T-helper 1 cell treated with Interleukin-12 subunit alpha and Interleukin-12 subunit beta and Interleukin-4 antibody, amounts not matched to agents 30 μg/mL and 1 μg/mL, for 36 hours (primary cell): ENCODE measurements at regions not wholly inside any gene's neighbourhood (a gene's known extent, or its start where the extent isn't known, plus 50 kb on each side); places are given as distances from the start of the nearest gene placed in this dataset.
A peak's percentile ranks its signal among the peaks of the same experiment; 100 is the strongest.

Experiments used
- H3K27ac Mint-ChIP-seq: one replicate; pipeline ENCODE4 v1.8.0; 2021; ENCODE audit warnings: mild to moderate bottlenecking, mixed read lengths
- H3K27me3 Mint-ChIP-seq: one replicate; pipeline ENCODE4 v1.8.0; 2021; ENCODE audit warnings: low read depth, mixed read lengths
- H3K36me3 Mint-ChIP-seq: one replicate; pipeline ENCODE4 v1.8.0; 2021; ENCODE audit warnings: low read depth, mixed read lengths
- H3K4me1 Mint-ChIP-seq: one replicate; pipeline ENCODE4 v1.8.0; 2021; ENCODE audit warnings: low read depth, mixed read lengths
- H3K4me3 Mint-ChIP-seq: one replicate; pipeline ENCODE4 v1.8.0; 2021; ENCODE audit warnings: mild to moderate bottlenecking, moderate library complexity, mixed read lengths
- H3K9me3 Mint-ChIP-seq: one replicate; pipeline ENCODE4 v1.8.0; 2021; ENCODE audit warnings: mixed read lengths

- H3K9me3 Mint-ChIP-seq: no peaks in the 10 kb centered on the region
- H3K4me1 Mint-ChIP-seq: no peaks in the 10 kb centered on the region
- no peak overlapping the region for H3K4me3 Mint-ChIP-seq
- peaks cover 42% of the 10 kb centered on the region for H3K27me3 Mint-ChIP-seq
- H3K36me3 Mint-ChIP-seq: no peaks in the 10 kb centered on the region
- no peak overlapping the region for H3K27ac Mint-ChIP-seq
These were observed 153.2 kb downstream of the RTP5 start for GRCh38 chr2:242022550-242023290.

- Mint-ChIP-seq H3K36me3 (peaks cover under 1% of the 10 kb centered on the region), H3K27me3 (peaks cover 57% of the 10 kb centered on the region)
These were observed 155.3 kb downstream of the RTP5 start for GRCh38 chr2:242024751-242025355.

GRCh38 chr2:242027676-242028450 is 158.3 kb downstream of the RTP5 start:
- Mint-ChIP-seq H3K27ac (no peak overlapping the region), H3K4me1 (peaks cover 16% of the 10 kb centered on the region), H3K27me3 (peaks cover 64% of the 10 kb centered on the region), H3K36me3 (peaks cover 3% of the 10 kb centered on the region), H3K9me3 (no peaks in the 10 kb centered on the region), H3K4me3 (no peak overlapping the region)

More at GRCh38 chr2:242024751-242025355, 155.3 kb downstream of the RTP5 start:
- H3K27ac Mint-ChIP-seq: no peak overlapping the region
- no peaks in the 10 kb centered on the region for H3K4me1 Mint-ChIP-seq
- no peaks in the 10 kb centered on the region for H3K9me3 Mint-ChIP-seq
- no peak overlapping the region for H3K4me3 Mint-ChIP-seq

GRCh38 chr2:242029422-242030225 is 160.1 kb downstream of the RTP5 start:
- H3K9me3 Mint-ChIP-seq: no peaks in the 10 kb centered on the region
- H3K27ac Mint-ChIP-seq: no peak overlapping the region
- H3K36me3 Mint-ChIP-seq: peaks cover 3% of the 10 kb centered on the region
- peaks cover 66% of the 10 kb centered on the region for H3K27me3 Mint-ChIP-seq
- no peak overlapping the region for H3K4me3 Mint-ChIP-seq
- H3K4me1 Mint-ChIP-seq: peaks cover 21% of the 10 kb centered on the region

DNA sequence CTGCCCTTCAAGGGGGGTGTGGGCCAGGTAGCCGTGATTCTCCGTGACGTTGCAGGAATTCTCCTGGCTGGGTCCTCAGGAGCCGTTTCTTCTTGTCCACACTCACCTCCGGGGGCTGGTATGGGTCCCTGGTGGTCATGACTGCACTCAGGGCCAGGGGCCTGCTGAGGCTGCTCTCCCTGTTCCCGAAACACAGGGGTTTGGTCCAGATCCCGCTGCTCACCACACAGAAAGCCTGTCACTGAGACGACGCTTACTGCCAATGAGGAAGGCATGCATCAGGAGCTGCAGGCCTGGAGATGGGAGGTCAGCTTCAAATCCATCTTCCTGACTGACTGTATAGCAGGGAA is 160.7 kb downstream of the RTP5 start:
- peaks cover 63% of the 10 kb centered on the region for H3K27me3 Mint-ChIP-seq
- H3K36me3 Mint-ChIP-seq: peaks cover 3% of the 10 kb centered on the region
- H3K4me1 Mint-ChIP-seq: peaks cover 21% of the 10 kb centered on the region
- H3K4me3 Mint-ChIP-seq: no peak overlapping the region
- H3K27ac Mint-ChIP-seq: no peak overlapping the region
- H3K9me3 Mint-ChIP-seq: no peaks in the 10 kb centered on the region

- peaks cover 3% of the 10 kb centered on the region for H3K36me3 Mint-ChIP-seq
- no peaks in the 10 kb centered on the region for H3K9me3 Mint-ChIP-seq
- no peak overlapping the region for H3K27ac Mint-ChIP-seq
- H3K4me1 Mint-ChIP-seq: peaks cover 21% of the 10 kb centered on the region
- H3K4me3 Mint-ChIP-seq: peak overlapping the region; percentile 72
- H3K27me3 Mint-ChIP-seq: peaks cover 61% of the 10 kb centered on the region
These were observed 161.3 kb downstream of the RTP5 start for GRCh38 chr2:242030858-242031257.

DNA sequence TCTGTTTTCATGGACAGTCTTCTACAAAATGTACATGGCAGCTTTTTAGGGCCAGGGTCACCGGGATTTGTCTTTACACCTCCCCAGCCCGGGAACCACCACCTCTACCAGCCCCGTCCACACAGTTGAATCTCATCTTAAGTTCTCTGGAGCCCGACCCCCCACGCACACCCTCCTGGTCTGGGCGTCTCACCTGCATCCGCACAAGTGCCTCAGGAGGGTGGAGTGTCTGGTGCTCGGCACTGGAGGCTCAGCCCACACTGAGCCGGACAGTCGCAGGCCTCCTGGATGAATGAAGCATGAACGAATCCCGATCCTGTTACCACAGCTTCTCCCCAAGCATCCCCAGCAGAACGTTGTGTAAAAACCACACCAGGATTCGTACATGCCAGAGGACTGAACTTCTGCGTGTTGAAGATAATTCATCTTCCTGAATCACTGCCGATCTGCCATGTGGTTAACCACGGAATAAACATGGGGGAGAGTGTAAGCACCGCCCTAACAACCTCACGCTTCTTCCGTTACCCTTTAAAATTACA is 162.0 kb downstream of the RTP5 start:
- Mint-ChIP-seq H3K27ac (peak overlapping the region; percentile 23), H3K9me3 (no peaks in the 10 kb centered on the region), H3K27me3 (peaks cover 60% of the 10 kb centered on the region), H3K36me3 (peaks cover 3% of the 10 kb centered on the region), H3K4me3 (peak overlapping the region; percentile 72), H3K4me1 (peaks cover 21% of the 10 kb centered on the region)

DNA sequence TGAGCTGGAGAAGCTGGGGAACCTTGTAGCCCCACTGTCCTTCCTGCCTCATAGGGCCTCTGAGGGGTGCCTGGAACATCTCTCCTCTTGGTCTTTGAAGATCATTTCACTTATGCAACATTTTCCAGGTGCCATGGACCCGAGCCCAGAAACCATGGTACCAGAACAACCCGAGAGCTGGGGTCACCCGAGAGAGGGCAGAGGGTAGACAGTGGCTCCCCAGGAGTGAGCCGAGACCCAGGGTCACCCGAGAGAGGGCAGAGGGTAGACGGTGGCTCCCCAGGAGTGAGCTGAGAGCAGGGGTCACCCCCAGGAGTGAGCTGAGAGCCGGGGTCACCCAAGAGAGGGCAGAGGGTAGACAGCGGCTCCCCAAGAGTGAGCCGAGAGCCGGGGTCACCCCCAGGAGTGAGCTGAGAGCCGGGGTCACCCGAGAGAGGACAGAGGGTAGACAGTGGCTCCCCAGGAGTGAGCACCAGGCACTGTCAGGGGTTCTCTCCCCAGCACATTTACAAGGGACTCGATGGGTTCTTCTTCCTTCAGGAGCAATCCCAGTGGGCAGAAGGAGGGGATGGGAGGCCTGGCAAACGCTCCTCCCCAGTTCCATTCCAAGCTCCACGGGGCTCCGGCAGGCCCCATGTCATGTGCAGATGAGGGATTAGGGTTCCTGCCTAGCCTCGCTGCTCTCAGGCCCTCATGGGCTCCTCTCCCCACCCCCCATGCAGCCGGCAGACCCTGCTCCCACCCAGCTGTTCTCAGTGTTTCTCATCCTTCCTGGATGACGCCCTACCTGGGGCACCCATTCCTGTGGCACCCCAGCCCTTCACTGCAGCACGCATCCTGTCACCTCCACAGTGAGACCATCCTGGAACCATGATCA is 163.5 kb downstream of the RTP5 start:
- Mint-ChIP-seq H3K4me1 (peaks cover 21% of the 10 kb centered on the region), H3K9me3 (no peaks in the 10 kb centered on the region), H3K36me3 (peaks cover 3% of the 10 kb centered on the region), H3K4me3 (no peak overlapping the region), H3K27ac (no peak overlapping the region), H3K27me3 (peaks cover 54% of the 10 kb centered on the region)

- Mint-ChIP-seq H3K27ac (no peak overlapping the region), H3K36me3 (peaks cover 3% of the 10 kb centered on the region), H3K27me3 (peaks cover 51% of the 10 kb centered on the region), H3K4me3 (no peak overlapping the region), H3K4me1 (peaks cover 21% of the 10 kb centered on the region), H3K9me3 (no peaks in the 10 kb centered on the region)
These were observed 164.6 kb downstream of the RTP5 start for GRCh38 chr2:242034138-242034537.

DNA sequence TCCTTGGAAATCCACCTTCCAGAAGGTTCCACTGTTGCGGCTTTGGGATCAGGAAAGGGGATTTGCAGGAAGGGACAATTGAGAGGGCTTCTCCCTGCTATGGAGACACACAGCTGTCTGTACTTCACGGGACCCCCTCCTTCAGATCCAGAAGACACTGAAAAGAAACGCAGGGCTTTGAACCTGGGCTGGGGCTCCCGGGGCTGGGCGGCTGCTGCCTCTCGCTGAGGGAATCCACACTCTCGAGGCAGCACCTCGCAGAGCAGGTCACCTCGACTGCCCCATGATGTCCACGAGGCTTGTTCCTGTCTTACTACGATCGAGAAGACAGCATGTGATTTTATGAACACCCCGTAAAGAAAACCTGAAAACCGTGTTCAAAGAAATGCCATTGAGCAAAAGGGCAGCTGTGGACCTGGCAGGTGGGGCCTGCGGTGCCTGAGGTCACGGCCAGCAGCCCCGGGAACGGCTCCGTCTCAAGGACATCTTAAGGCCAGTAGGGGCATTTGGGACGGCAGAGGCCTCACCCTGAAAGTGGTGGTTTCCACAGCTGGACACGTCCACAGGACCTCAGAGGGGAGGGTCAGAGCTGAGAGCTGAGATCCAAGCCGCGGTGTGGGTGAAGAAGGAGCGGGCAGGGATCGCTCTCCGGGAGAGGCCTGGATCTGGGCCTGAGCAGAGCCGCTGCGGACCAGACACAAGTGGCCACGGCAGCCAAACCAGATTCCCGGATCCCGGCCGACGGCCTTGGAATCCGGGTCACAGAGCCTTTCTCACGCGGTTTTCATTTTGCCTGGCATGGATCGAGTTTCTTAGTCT is 165.7 kb downstream of the RTP5 start:
- Mint-ChIP-seq H3K4me1 (peaks cover 21% of the 10 kb centered on the region), H3K36me3 (peaks cover 1% of the 10 kb centered on the region), H3K27ac (no peak overlapping the region), H3K9me3 (no peaks in the 10 kb centered on the region), H3K27me3 (peaks cover 42% of the 10 kb centered on the region), H3K4me3 (no peak overlapping the region)

GRCh38 chr2:242035858-242036652 is 166.5 kb downstream of the RTP5 start:
- H3K9me3 Mint-ChIP-seq: no peaks in the 10 kb centered on the region
- no peak overlapping the region for H3K27ac Mint-ChIP-seq
- H3K4me3 Mint-ChIP-seq: no peak overlapping the region
- peaks cover 35% of the 10 kb centered on the region for H3K27me3 Mint-ChIP-seq
- peaks cover 19% of the 10 kb centered on the region for H3K4me1 Mint-ChIP-seq
- H3K36me3 Mint-ChIP-seq: no peaks in the 10 kb centered on the region

DNA sequence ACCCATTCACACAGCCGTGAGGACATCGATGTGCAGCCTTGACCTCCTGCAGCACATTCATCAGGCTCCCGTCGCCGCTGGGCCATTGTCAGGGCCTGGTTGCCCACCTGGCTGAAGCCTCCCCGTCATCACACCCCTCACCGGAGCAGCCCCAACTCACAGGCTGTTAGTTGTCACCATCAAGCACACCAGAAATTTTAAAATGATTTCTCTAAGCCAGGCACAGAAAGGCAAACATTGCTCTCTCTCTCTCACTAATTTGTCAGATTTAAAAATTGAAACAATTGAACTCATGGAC is 167.1 kb downstream of the RTP5 start:
- H3K4me3 Mint-ChIP-seq: no peak overlapping the region
- no peak overlapping the region for H3K27ac Mint-ChIP-seq
- no peaks in the 10 kb centered on the region for H3K36me3 Mint-ChIP-seq
- H3K9me3 Mint-ChIP-seq: no peaks in the 10 kb centered on the region
- H3K4me1 Mint-ChIP-seq: peaks cover 14% of the 10 kb centered on the region
- peaks cover 31% of the 10 kb centered on the region for H3K27me3 Mint-ChIP-seq
